Right forelimb (tissue), 1 donor: ENCODE measurements at regions not wholly inside any gene's neighbourhood (a gene's known extent, or its start where the extent isn't known, plus 50 kb on each side); places are given as distances from the start of the nearest gene placed in this dataset.

Experiments used
- DNase-seq: peaks from one replicate; pipeline ENCODE4 v3.0.0-alpha.2; 2018

GRCh38 chr14:27114180-27114579, 516.3 kb upstream of the NOVA1 start:
- DNase-seq: no peak

DNA sequence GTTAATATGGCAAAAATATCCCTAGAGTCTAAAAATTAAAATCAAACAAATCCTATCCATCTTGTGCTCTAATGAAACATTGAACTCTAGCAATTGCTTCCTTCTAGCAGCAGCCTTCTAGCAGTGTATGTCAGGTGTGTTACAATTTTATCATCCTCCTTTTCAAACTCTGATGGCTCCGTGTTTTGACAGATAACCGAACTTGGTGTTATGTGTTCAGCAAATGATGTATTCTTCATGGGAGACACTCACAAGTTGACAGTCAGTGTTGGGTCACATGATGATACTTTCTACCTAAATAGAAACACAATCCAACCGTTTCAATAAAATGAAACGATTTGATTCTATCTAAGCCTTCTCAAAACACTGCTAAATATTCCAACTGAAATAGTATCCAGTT, 525.3 kb upstream of the NOVA1 start:
- no peak for DNase-seq

DNA sequence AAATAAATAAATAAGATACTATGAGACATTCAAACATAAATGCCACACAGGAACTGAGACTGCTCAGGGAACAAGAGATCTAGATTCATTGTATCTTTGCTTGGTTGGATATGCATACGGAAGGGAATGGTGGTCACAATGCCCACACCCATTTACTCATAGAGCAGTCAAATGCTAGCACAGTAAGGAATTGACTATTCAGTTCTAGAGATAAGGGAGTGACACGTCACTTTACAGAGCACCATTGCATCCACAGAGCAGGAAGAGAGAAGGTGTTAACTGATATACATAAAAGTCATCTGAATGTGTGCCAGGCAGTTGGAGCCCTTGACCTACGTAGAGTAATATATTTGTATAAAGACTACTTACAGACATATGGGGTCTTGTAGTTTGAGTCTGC, 530.0 kb upstream of the NOVA1 start:
- no peak for DNase-seq

GRCh38 chr14:27134200-27134599, 536.4 kb upstream of the NOVA1 start:
- DNase-seq: no peak

- DNase-seq: no peak
Measured at GRCh38 chr14:27145170-27145569, 547.3 kb upstream of the NOVA1 start.

DNA sequence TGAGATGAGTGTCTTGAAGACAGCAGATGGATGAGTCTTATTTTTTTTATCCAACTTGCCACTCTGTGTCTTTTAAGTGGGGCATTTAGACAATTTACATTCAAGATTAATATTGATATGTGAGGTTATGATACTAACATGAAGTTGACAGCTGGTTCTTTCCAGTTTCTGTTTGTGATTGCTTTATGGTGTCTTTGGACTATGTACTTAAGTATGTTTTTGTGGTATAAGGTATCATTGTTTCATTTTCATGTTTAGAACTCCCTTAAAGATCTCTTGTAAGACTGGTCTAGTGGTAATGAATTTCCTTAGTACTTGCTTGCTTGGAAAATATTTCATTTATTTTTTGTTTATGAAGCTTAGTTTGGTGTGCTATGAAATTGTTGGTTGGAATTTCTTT, 550.3 kb upstream of the NOVA1 start:
- DNase-seq: no peak

- no peak for DNase-seq
Measured at GRCh38 chr14:27164139-27164538, 566.3 kb upstream of the NOVA1 start.

DNA sequence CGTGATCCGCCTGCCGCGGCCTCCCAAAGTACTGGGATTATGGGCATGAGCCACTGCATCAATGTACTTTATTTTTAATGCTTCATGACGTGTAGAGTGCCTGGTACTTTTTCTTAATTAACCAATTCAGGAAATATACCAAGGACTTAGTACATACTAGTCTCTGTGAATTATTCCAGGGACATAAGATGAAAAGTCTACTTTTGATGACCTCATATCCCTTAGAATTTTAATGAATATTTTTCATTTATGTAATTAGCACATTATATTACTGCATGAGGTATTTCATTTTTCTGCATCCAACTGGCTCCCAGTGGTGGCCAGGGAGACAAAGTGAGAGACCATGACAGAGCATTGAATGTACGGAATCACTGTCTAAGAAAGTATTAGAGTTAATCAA, 577.7 kb upstream of the NOVA1 start:
- DNase-seq: no peak

- no peak for DNase-seq
Measured at GRCh38 chr14:27181333-27181732, 583.5 kb upstream of the NOVA1 start.

GRCh38 chr14:27184427-27184826, 586.6 kb upstream of the NOVA1 start:
- DNase-seq: no peak

DNA sequence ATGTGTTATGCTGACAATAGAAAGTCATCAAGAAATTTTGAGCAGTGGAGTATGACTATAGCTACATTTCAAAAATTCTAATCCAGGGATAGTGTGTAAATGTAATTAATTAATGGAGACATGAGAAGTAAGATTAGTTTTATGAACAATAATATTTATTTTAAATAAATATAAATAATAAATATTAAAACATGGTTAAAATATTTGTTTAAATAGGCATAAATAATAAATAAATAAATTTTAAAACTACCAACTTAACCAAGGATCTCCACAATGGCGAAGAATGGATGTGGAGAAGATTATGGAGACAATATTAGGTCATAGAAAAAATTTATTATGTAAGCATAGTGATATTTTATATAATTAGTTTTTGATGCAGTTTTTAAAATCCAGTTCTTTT, 588.2 kb upstream of the NOVA1 start:
- DNase-seq: no peak

DNA sequence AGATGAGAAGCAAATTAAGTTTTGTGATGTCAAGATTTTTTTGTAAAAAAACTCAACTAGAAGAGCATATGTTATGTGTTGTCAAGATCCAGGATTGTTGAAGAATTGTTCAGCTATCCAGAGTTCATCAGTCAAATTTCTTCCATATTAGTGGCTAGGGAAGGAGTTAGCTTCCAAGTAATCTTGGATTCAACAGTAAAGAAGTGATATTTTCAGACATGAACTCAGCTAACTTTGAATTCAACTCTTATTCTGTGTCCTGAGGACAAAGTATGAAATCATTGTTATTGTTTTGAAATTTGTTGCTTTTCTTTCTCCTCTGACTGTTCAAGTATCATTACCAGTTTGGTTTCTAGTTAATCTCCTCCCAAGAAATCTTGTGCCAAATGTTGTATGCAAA, 589.3 kb upstream of the NOVA1 start:
- no peak for DNase-seq

- no peak for DNase-seq
Measured at GRCh38 chr14:27190296-27190695, 592.5 kb upstream of the NOVA1 start.

DNA sequence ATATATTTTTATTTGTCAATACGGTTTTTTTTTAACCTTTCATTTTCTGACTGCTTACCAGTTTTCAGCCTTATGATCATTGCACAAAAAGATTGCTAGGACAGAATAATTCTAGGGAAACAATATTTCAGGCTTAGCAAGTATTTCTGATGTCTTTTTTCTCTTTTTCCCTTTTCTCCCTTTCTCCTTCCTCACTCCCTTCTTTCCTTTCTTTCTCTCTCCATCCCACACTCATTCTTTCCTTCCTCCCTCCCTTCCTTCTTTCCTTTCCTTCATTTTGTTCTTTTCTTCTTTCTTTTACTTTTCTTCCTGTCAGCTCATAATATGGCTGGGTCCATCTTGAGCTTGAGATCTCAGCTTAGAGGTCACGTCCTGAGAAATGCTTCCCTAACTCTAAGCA, 601.4 kb upstream of the NOVA1 start:
- no peak for DNase-seq

DNA sequence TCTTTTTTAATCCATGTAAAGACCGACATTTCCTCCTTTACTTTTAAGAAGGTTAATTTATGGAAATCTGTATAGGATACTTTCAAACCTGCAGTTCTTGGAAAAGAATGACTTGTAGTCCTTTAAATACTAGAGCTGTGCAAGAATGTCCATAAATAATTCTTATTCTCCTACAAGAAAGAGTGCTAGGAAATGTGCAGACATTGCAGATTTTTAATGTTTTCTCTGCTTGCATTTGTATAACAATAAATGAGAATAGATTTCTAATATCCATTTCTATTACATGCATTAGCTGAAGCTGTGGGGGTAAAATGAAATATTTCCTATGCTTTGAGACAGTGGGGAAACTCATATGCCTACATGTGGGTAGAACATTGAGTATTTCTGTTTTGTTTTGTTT, 607.2 kb upstream of the NOVA1 start:
- no peak for DNase-seq

DNA sequence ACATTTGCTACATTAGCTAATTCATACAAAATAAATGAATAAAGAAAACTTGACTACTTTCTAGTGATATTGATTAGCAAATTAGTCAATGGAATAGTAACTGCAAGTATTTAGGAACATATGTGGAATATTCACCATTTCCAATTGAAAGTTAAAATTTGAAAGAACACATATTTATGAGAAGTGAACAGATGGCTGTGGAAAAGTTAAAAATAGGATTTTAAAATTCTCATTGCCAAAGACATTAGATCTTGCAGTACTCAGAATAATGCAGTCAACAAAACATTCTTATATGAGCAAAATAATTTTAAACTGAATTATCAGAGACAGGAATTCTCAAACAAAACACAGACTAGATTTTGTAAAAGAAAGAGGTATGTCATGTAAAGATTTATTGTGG, 613.9 kb upstream of the NOVA1 start:
- no peak for DNase-seq

GRCh38 chr14:27222671-27223070, 624.8 kb upstream of the NOVA1 start:
- no peak for DNase-seq

DNA sequence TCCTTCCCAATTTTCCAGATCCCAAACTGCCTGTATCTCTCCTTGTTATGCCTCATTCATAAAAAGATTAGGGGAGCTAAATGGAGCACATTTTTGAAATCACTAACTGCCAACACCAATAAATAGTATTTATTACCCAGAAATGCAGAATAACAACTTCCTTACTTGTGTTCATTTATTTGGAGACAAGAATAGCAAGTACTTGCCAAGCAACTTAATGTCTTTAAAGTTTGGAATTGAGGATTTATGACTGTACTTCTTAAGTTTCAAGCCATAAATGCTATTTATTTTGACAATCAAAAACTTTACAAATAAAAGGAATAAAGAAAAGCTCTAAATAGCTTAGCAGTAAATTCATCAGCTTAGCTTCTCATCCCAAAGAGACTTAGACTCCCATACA, 626.1 kb upstream of the NOVA1 start:
- no peak for DNase-seq

DNA sequence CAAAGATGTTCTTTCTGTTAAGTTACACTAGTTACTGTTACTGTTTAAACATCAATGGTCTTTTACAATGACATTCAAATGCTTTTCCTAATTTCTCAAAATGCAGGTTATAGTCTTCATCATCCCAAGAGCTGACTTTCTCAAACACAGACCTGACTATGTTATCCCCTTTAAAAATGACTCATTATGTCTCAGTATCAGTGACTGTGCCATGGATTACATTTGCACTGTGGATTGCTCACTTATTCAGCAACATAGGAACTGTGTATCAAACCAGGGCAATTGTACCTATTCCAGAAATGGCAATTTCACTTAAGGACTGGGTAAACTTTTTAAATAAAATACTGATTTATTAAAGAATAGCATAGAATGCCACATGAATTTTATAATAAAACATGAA, 630.2 kb upstream of the NOVA1 start:
- DNase-seq: no peak

- no peak for DNase-seq
Measured at GRCh38 chr14:27234331-27234730, 636.5 kb upstream of the NOVA1 start.

- no peak for DNase-seq
Measured at GRCh38 chr14:27236601-27237000, 638.8 kb upstream of the NOVA1 start.

DNA sequence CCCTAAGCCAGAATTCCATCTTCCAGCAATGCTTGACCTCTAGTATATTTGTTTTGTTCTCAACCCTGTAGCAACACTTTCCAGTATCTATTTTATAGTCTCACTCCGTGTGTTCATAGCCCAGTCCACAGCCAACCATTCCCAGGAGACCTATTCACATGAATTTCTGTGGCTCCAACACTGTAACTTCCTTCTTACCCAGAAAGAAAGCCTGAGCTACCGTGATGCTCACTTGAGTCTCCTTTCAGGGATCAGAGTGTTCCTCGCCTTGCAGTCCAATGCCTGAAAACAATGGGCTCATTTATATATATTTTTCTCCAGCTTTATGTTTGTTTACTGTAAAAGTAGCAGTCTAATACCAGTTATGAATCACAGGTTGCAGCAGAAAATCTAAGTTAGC, 645.0 kb upstream of the NOVA1 start:
- DNase-seq: no peak

GRCh38 chr14:27243365-27243764, 645.5 kb upstream of the NOVA1 start:
- DNase-seq: no peak

DNA sequence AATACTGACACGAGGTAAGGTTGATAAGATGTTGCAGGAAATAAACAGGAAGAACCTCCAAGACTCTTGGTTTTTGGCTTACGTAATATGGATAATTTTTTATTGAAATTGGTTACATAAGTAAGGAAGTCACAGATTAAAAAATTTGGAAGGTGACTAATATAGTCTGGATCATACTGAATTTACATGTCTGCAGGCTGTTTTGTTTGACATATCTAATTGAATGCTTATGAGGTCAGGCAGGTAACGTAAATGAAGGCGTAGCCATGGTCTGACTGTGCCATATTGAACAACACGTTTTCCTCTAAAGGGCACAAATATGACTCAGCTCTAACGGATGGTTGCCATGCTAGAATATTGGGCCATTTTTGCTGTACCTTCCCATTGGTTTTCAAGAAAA, 648.1 kb upstream of the NOVA1 start:
- no peak for DNase-seq

DNA sequence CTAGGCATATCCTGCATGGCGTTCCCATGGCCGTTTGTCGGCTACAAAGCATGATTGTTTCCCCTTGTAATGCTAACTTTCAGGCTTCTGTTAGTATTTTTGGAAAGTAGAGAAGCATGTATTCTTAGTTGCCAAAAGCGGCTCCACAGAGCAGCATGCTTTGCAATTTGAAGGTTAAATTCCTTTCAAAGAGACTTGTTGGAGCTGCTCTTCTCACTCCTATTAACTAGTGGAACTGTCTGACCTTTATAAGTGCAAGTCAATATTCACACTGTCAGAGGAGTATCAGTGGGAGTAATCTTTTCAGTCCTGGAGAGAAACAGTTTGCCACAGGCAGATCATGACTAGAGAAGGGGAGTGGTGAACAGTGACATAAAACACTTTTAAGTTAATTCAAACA, 656.1 kb upstream of the NOVA1 start:
- DNase-seq: no peak

GRCh38 chr14:27256805-27257204, 659.0 kb upstream of the NOVA1 start:
- DNase-seq: no peak
